H1 (cell line): ENCODE measurements at regions not wholly inside any gene's neighbourhood (a gene's known extent, or its start where the extent isn't known, plus 50 kb on each side); places are given as distances from the start of the nearest gene placed in this dataset.

Experiments
- ATF3 ChIP-seq: IDR thresholded peaks from 2 replicates; pipeline ENCODE4 v1.6.1; 2011; ENCODE audit warnings: low read depth, mild to moderate bottlenecking, low read length; ENCODE audit not compliant: insufficient read depth
- KDM4A ChIP-seq: IDR thresholded peaks from one replicate; pipeline ENCODE4 v1.7.1; 2012; ENCODE audit warnings: low read depth, mild to moderate bottlenecking, moderate library complexity, low read length, inconsistent platforms; ENCODE audit not compliant: severe bottlenecking
- MAX ChIP-seq: IDR thresholded peaks from 2 replicates; pipeline ENCODE4 v1.6.1; 2012; ENCODE audit warnings: inconsistent platforms
- SIX5 ChIP-seq: IDR thresholded peaks from 2 replicates; pipeline ENCODE4 v1.6.1; 2011; ENCODE audit warnings: mild to moderate bottlenecking, low read depth, low read length
- ZNF274 ChIP-seq: IDR thresholded peaks from 2 replicates; pipeline ENCODE4 v1.7.0; 2012; ENCODE audit warnings: low read length, borderline replicate concordance; ENCODE audit errors: extremely low read depth

DNA sequence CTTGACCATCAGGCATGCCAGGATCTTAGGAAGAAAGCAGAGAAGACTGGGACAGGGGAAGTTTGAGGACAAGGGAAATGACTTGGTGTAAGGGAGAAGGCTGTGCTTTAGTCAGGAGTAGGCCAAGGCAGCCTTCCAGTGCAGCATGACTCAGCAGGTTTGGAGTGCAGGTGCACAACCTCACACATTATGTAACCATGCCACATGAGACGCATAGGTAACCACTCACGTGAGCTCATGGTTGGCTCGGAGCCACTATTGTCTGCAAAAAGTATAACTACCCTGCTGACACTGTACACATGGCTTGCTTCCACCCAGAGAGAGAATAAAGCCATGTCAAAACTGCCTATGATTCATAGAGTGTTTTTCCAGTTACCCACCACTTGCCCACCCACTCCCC is 715.9 kb downstream of the SMARCA1 start (continued):
- TF ChIP-seq MAX (no peak), SIX5 (no peak), KDM4A (no peak), ATF3 (no peak), ZNF274 (no peak)
- TF ChIP-seq, all 59 proteins: peak for 0
